ENCODE measurements at regions not wholly inside any gene's neighbourhood (a gene's known extent, or its start where the extent isn't known, plus 50 kb on each side); places are given as distances from the start of the nearest gene placed in this dataset.

- FAIRE-seq: no peak
Measured at GRCh38 chr1:243945727-243946126, 95.7 kb upstream of the AKT3 start.

GRCh38 chr1:243944429-243945160 lies 94.6 kb upstream of the AKT3 start:
- DNase-seq (ENCODE audit: low spot score in 2 of 2): no peak
- FAIRE-seq: no peak

More at GRCh38 chr1:243945727-243946126, 95.7 kb upstream of the AKT3 start:
- no peak for DNase-seq (ENCODE audit: low spot score in 2 of 2)

DNA sequence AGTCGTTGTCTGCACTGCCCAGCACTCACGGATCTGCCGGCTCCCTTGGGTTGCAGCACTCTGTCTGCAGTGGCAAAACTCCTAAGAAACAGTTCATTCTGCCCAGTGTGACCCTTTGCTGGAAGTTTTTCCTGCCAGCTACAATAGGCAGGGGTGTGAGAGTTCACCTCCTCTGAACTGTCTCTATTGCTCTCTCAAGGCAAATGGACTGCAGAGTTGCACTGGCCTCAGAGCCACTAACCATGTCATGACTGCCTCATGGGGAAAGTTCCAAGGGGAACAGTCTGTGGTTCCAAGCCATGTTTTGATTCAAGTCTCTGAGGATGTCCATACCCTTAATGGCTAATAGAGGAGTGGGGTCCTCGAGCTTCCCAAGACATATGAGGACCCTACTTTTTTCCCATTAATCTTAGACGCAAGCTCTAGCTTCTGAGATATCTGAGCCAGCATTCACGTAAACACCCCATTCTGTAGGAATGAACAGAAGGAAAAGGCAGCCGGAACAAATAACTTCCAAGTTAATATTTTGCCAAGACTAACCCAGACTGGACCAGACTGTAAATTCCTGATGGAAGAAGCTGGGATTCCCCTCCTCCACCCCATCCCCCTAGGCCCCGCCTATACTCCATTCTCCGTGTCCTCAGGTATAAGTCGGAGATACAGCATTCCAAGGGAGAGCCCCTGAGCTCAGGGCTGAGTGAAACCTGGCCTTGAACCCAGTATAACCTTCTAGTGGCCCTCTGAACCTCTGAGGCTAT lies 93.8 kb upstream of the AKT3 start:
- no peak for FAIRE-seq
- no peak for DNase-seq (ENCODE audit: low spot score in 2 of 2)

DNA sequence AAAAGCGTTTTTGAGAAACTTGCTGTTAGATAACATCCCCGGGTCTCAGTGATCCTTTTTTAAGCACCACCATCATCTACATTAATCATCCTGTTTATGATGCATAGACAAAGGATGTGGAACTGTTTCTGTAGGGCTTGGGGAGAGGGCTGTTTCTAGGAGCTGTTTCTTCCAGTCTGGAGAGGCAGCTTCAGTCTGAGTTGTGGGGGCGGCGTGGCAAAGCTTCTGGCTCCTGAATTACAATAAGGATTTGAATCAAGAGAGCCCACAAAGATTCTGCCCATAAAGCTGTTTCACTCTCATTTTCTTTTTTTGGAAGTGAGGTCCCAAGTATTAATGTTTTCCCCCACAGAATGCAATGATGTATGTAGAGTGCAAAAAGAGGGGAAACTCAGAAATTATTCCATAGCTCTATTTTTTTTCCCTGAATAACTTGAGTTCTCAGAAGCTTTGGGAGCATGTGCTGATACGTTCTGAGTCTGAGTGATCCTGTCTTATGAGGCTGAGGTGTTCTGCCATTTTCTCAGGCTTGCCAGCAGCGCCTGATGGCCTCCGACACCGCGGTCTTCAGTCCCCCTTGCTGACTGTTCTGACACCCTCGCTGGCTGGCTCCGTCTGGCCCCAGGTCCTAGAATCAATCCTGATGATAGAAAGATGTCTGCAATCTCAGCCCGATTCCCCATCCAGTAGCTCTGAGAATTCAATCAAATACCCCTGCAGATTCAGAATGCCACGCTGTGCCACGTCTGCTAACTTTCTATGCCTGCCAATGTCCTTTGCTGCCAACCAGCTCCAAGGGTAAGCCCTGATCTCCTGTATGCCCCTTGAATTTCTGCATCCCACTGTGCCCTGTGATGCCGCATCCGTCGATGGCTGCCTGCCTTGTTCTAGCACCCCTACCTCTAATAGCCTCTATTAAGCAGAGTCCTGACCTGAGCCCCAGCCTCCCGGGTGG lies 92.4 kb upstream of the AKT3 start:
- DNase-seq (ENCODE audit: low spot score in 2 of 2) (no peak), FAIRE-seq (no peak)

DNA sequence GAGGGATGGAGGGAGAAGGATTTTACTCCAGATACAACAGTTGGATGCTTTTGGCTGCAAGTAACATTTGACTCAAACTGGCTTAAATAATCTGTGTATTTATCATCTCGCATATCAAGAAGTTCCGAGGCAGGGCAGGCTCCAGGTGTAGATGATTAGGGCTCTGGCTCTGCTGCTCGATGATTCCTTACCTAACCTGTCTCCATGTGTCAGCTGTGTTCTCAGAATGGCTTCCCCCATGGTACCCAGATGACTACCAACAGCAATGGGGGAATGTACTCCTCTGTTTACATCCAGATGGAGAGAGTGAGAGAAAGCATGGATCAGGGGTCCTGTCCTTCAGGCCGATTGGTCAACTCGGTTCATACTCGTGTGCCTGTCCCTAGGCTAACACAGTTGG lies 90.4 kb upstream of the AKT3 start:
- FAIRE-seq (no peak), DNase-seq (ENCODE audit: low spot score in 2 of 2) (no peak)

GRCh38 chr1:243939167-243939848 lies 89.3 kb upstream of the AKT3 start:
- DNase-seq (ENCODE audit: low spot score in 2 of 2) (no peak), FAIRE-seq (no peak)

GRCh38 chr1:243938208-243938607 lies 88.2 kb upstream of the AKT3 start:
- no peak for DNase-seq (ENCODE audit: low spot score in 2 of 2)
- no peak for FAIRE-seq

- DNase-seq (ENCODE audit: low spot score in 2 of 2) (no peak), FAIRE-seq (no peak)
Measured at GRCh38 chr1:243933495-243933894, 83.5 kb upstream of the AKT3 start.

DNA sequence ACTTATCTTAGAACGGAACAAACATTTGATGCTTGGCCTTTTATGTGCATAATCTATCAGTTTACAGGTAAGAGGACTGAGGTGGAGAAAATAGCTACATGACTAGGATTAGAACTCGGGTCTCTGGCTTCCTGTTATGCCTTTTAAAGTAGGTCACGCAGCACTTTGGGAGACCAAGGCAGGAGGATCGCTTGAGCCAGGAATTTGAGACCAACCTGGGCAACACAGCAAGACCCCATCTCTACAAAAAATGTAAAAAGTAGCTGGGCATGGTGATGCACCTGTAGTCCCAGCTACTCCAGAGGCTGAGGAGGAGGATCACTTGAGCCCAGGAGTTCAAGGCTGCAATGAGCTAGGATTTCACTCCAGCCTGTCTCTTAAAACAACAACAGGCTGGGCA lies 81.9 kb upstream of the AKT3 start:
- no peak for FAIRE-seq

DNA sequence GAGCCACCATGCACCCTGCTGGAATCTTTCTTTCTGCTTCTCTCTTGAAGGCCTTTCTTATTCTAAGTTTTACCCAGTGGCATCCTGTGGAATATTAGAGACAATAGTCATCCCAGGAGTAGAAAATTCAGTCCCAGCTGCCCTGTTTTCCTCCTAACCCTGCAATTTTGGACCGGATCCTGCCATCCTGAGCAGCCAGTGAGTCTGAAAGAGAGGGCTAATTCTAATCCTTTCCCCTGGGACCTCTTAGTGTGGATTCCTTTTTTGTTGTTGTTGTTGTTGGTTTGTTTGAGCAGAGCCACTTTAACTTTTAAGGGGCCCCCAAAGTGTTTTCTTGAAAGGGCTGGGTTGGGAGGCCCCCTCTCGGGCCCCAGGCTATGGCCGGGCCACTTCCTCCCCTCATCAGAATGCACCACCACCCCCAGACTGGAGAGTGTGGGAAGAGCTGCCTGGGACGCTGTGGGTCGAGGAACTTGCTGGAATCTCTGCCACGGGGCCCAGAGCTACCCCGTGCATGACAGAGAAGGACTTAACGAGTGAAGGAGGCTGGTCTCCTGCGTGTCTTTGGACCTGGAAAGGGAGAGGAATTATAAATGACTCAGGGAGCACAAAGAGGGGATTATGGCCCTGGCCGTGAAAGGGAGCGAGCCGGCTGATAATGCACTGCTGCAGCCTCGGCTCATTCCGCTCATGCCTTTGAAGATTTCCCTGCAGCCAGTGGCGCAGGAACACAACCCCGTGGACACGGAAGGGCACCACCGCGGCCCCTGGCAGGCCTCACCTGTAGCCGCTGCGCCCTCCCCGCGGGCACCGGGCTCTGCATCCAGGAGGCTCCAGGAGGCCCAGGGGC lies 81.0 kb upstream of the AKT3 start:
- FAIRE-seq (no peak), DNase-seq (ENCODE audit: low spot score in 2 of 2) (peak in 1 of 2 donors; percentile 26)

More for the DNA sequence above, 81.9 kb upstream of the AKT3 start:
- no peak for DNase-seq (ENCODE audit: low spot score in 2 of 2)

GRCh38 chr1:243927381-243927780 lies 77.3 kb upstream of the AKT3 start:
- FAIRE-seq (no peak), DNase-seq (ENCODE audit: low spot score in 2 of 2) (no peak)

- FAIRE-seq (no peak), DNase-seq (ENCODE audit: low spot score in 2 of 2) (no peak)
Measured at GRCh38 chr1:243926803-243927245, 76.8 kb upstream of the AKT3 start.

DNA sequence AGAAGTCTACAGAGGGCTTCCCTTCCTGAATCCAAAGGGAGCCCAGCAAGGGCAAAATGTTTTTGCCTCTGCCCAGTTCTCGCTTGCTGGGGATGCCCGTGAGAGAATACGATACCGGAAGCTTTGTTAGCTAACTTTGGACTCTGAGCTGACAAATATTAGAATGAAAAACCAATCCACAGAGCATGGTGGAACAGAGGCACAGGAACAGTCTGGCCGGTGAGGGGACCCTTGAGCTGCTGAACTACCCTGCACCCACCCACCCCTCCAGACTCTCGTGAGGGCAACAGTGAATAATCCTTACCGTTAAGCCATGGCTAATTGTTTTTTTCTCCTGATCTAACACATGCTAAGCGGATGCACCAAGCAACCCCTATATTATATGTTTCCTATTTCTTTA lies 76.3 kb upstream of the AKT3 start:
- no peak for FAIRE-seq
- no peak for DNase-seq (ENCODE audit: low spot score in 2 of 2)

- DNase-seq (ENCODE audit: low spot score in 2 of 2) (no peak), FAIRE-seq (no peak)
Measured at GRCh38 chr1:243924588-243925349, 74.7 kb upstream of the AKT3 start.

GRCh38 chr1:243924188-243924587 lies 74.1 kb upstream of the AKT3 start:
- no peak for DNase-seq (ENCODE audit: low spot score in 2 of 2)
- FAIRE-seq: no peak

GRCh38 chr1:243923292-243924171 lies 73.5 kb upstream of the AKT3 start:
- no peak for DNase-seq (ENCODE audit: low spot score in 2 of 2)
- FAIRE-seq: no peak

GRCh38 chr1:243921111-243921510 lies 71.1 kb upstream of the AKT3 start:
- DNase-seq (ENCODE audit: low spot score in 2 of 2) (no peak), FAIRE-seq (no peak)
